Mesendoderm (in vitro differentiated cells): ENCODE measurements at regions not wholly inside any gene's neighbourhood (a gene's known extent, or its start where the extent isn't known, plus 50 kb on each side); places are given as distances from the start of the nearest gene placed in this dataset.

ENCODE experiments used
- DNase-seq: peaks from one replicate; pipeline ENCODE4 v3.0.0; 2013
- H2AK5ac ChIP-seq: 2 replicates; pipeline ENCODE4 v1.6.1; 2013; ENCODE audit warnings: low read length, inconsistent platforms
- H2BK120ac ChIP-seq: 2 replicates; pipeline ENCODE4 v1.6.1; 2013; ENCODE audit warnings: low read depth, mild to moderate bottlenecking, low read length, moderate library complexity, mixed read lengths
- H2BK15ac ChIP-seq: replicated peaks from 2 replicates; pipeline ENCODE4 v1.6.1; 2013; ENCODE audit warnings: low read depth, mild to moderate bottlenecking, moderate library complexity
- H2BK5ac ChIP-seq: 2 replicates; pipeline ENCODE4 v1.6.1; 2013; ENCODE audit warnings: low read length, inconsistent platforms
- H3K18ac ChIP-seq: 2 replicates; pipeline ENCODE4 v1.6.1; 2013; ENCODE audit warnings: mild to moderate bottlenecking, low read length, mixed read lengths
- H3K23ac ChIP-seq: one replicate; pipeline ENCODE4 v1.6.1; 2013; ENCODE audit warnings: low read length
- H3K27ac ChIP-seq: 2 replicates; pipeline ENCODE4 v1.5.1; 2013; ENCODE audit warnings: low read depth, mild to moderate bottlenecking, inconsistent platforms, low read length, moderate library complexity
- H3K27me3 ChIP-seq: 2 replicates; pipeline ENCODE4 v1.6.1; 2013; ENCODE audit warnings: low read length, control low read depth, mild to moderate bottlenecking, inconsistent platforms; ENCODE audit not compliant: insufficient read depth, poor library complexity
- H3K36me3 ChIP-seq: 2 replicates; pipeline ENCODE4 v1.6.1; 2013; ENCODE audit warnings: low read length, inconsistent platforms; ENCODE audit not compliant: control insufficient read depth, insufficient read depth
- H3K4ac ChIP-seq: one replicate; pipeline ENCODE4 v1.6.1; 2013; ENCODE audit warnings: low read depth, mild to moderate bottlenecking, low read length, moderate library complexity
- H3K4me1 ChIP-seq: 2 replicates; pipeline ENCODE4 v1.6.1; 2013; ENCODE audit warnings: low read depth, low read length, inconsistent platforms; ENCODE audit not compliant: control insufficient read depth
- H3K4me2 ChIP-seq: 2 replicates; pipeline ENCODE4 v1.6.1; 2013; ENCODE audit warnings: low read length
- H3K4me3 ChIP-seq: 2 replicates; pipeline ENCODE4 v1.5.1; 2013; ENCODE audit warnings: mild to moderate bottlenecking, low read length
- H3K56ac ChIP-seq: one replicate; pipeline ENCODE4 v1.6.1; 2013; ENCODE audit warnings: low read length
- H3K79me1 ChIP-seq: 2 replicates; pipeline ENCODE4 v1.6.1; 2013; ENCODE audit warnings: low read length, inconsistent platforms
- H3K79me2 ChIP-seq: 2 replicates; pipeline ENCODE4 v1.6.1; 2013; ENCODE audit warnings: mild to moderate bottlenecking, low read length; ENCODE audit not compliant: control insufficient read depth, insufficient read depth
- H3K9ac ChIP-seq: 2 replicates; pipeline ENCODE4 v1.6.1; 2013; ENCODE audit warnings: low read length, inconsistent platforms
- H4K5ac ChIP-seq: one replicate; pipeline ENCODE4 v1.6.1; 2013; ENCODE audit warnings: low read length
- H4K8ac ChIP-seq: one replicate; pipeline ENCODE4 v1.6.1; 2013; ENCODE audit warnings: low read depth, mild to moderate bottlenecking, control low read depth, low read length, moderate library complexity
- WGBS: extraction: QIAGEN DNeasy Blood & Tissue Kit; methylation state at CpG from one replicate; pipeline ENCODE4 v1.1.7; 2013; ENCODE audit warnings: low lambda C conversion rate, missing lambda C conversion rate; ENCODE audit not compliant: insufficient coverage; ENCODE audit errors: extremely low coverage; 5-methylcytosine and 5-hydroxymethylcytosine counted together

GRCh38 chr6:47149554-47149953 is 107.4 kb upstream of the ADGRF1 start:
- H4K5ac ChIP-seq, result no peak overlapping the region
- H3K79me2 ChIP-seq, result no peaks in the 10 kb centered on the region
- no peak overlapping the region for H4K8ac ChIP-seq
- H3K27ac ChIP-seq, result no peak overlapping the region
- DNase-seq, result no peak
- H3K4ac ChIP-seq, result no peak overlapping the region
- H2BK15ac ChIP-seq, result no peak overlapping the region
- H3K56ac ChIP-seq, result no peak overlapping the region
- H3K4me1 ChIP-seq, result peaks cover 25% of the 10 kb centered on the region
- no peak overlapping the region for H3K4me2 ChIP-seq
- H2BK120ac ChIP-seq, result peak overlapping the region; percentile 7
- H2BK5ac ChIP-seq, result no peak overlapping the region
- H3K9ac ChIP-seq, result no peak overlapping the region
- no CpG with 5 or more reads among the region's 2 CpGs for WGBS
- H3K23ac ChIP-seq, result no peak overlapping the region
- H2AK5ac ChIP-seq, result no peak overlapping the region
- no peaks in the 10 kb centered on the region for H3K79me1 ChIP-seq
- no peak overlapping the region for H3K4me3 ChIP-seq
- no peaks in the 10 kb centered on the region for H3K36me3 ChIP-seq
- H3K27me3 ChIP-seq, result no peaks in the 10 kb centered on the region
- peak overlapping the region; percentile 21 for H3K18ac ChIP-seq

GRCh38 chr6:47149066-47149465 is 106.9 kb upstream of the ADGRF1 start:
- Histone ChIP-seq H3K4me3 (no peak overlapping the region), H3K4ac (no peak overlapping the region), H2BK5ac (no peak overlapping the region), H3K56ac (no peak overlapping the region), H2BK120ac (no peak overlapping the region), H3K79me2 (no peaks in the 10 kb centered on the region), H4K5ac (no peak overlapping the region), H3K18ac (peak overlapping the region; percentile 1), H3K79me1 (no peaks in the 10 kb centered on the region), H3K4me2 (no peak overlapping the region), H3K4me1 (peaks cover 23% of the 10 kb centered on the region), H4K8ac (no peak overlapping the region), H3K36me3 (no peaks in the 10 kb centered on the region), H2AK5ac (no peak overlapping the region), H3K23ac (no peak overlapping the region), H3K9ac (no peak overlapping the region), H3K27me3 (no peaks in the 10 kb centered on the region), H3K27ac (no peak overlapping the region), H2BK15ac (peak overlapping the region; percentile 23)
- no CpG with 5 or more reads among the region's 2 CpGs for WGBS
- no peak for DNase-seq

GRCh38 chr6:47147836-47148344 is 105.8 kb upstream of the ADGRF1 start:
- Histone ChIP-seq H3K27ac (no peak overlapping the region), H2BK5ac (peak overlapping the region; percentile 7)

GRCh38 chr6:47147175-47147727 is 105.1 kb upstream of the ADGRF1 start:
- Histone ChIP-seq H3K4ac (no peak overlapping the region), H4K5ac (peak overlapping the region; percentile 21), H2BK5ac (peak overlapping the region; percentile 75), H3K27me3 (no peaks in the 10 kb centered on the region), H3K23ac (no peak overlapping the region), H2AK5ac (peak overlapping the region; percentile 57), H3K79me2 (no peaks in the 10 kb centered on the region), H3K27ac (peak overlapping the region; percentile 9), H3K4me2 (no peak overlapping the region), H2BK15ac (no peak overlapping the region), H4K8ac (no peak overlapping the region), H3K56ac (peak overlapping the region; percentile 46), H3K36me3 (no peaks in the 10 kb centered on the region), H3K4me1 (peaks cover 14% of the 10 kb centered on the region), H3K9ac (peak overlapping the region; percentile 24), H3K79me1 (no peaks in the 10 kb centered on the region), H3K4me3 (no peak overlapping the region), H2BK120ac (no peak overlapping the region), H3K18ac (peak overlapping the region; percentile 51)
- WGBS, result no CpG with 5 or more reads among the region's 5 CpGs
- DNase-seq, result no peak

More at GRCh38 chr6:47147836-47148344, 105.8 kb upstream of the ADGRF1 start:
- DNase-seq, result no peak
- Histone ChIP-seq H2BK120ac (no peak overlapping the region), H2AK5ac (peak overlapping the region; percentile 33), H3K27me3 (no peaks in the 10 kb centered on the region), H3K4me2 (no peak overlapping the region), H3K23ac (no peak overlapping the region), H3K36me3 (no peaks in the 10 kb centered on the region), H3K4me3 (no peak overlapping the region), H3K4ac (peak overlapping the region; percentile 95), H3K4me1 (peaks cover 18% of the 10 kb centered on the region), H3K79me2 (no peaks in the 10 kb centered on the region), H4K5ac (no peak overlapping the region), H3K79me1 (no peaks in the 10 kb centered on the region), H3K9ac (no peak overlapping the region), H3K18ac (peak overlapping the region; percentile 1), H2BK15ac (no peak overlapping the region), H3K56ac (peak overlapping the region; percentile 44), H4K8ac (no peak overlapping the region)
- no CpG with 5 or more reads among the region's 6 CpGs for WGBS

GRCh38 chr6:47146431-47147174 is 104.5 kb upstream of the ADGRF1 start:
- H4K5ac ChIP-seq, result peak overlapping the region; percentile 33
- no peak overlapping the region for H3K4me2 ChIP-seq
- H3K4me3 ChIP-seq, result no peak overlapping the region
- peak overlapping the region; percentile 81 for H3K4ac ChIP-seq
- DNase-seq, result peak; percentile 57
- peak overlapping the region; percentile 79 for H2BK5ac ChIP-seq
- H4K8ac ChIP-seq, result no peak overlapping the region
- peak overlapping the region; percentile 57 for H2AK5ac ChIP-seq
- no peak overlapping the region for H3K23ac ChIP-seq
- H3K36me3 ChIP-seq, result no peaks in the 10 kb centered on the region
- H3K79me2 ChIP-seq, result no peaks in the 10 kb centered on the region
- H2BK120ac ChIP-seq, result no peak overlapping the region
- H3K4me1 ChIP-seq, result peaks cover 14% of the 10 kb centered on the region
- no peak overlapping the region for H2BK15ac ChIP-seq
- no peaks in the 10 kb centered on the region for H3K27me3 ChIP-seq
- no peaks in the 10 kb centered on the region for H3K79me1 ChIP-seq
- peak overlapping the region; percentile 24 for H3K9ac ChIP-seq
- WGBS, result no CpG with 5 or more reads among the region's 2 CpGs
- peak overlapping the region; percentile 88 for H3K18ac ChIP-seq
- peak overlapping the region; percentile 54 for H3K56ac ChIP-seq
- H3K27ac ChIP-seq, result peak overlapping the region; percentile 38
